ENCODE measurements at regions not wholly inside any gene's neighbourhood (a gene's known extent, or its start where the extent isn't known, plus 50 kb on each side); places are given as distances from the start of the nearest gene placed in this dataset.
A peak's percentile ranks its signal among the peaks of the same experiment; 100 is the strongest.

DNA sequence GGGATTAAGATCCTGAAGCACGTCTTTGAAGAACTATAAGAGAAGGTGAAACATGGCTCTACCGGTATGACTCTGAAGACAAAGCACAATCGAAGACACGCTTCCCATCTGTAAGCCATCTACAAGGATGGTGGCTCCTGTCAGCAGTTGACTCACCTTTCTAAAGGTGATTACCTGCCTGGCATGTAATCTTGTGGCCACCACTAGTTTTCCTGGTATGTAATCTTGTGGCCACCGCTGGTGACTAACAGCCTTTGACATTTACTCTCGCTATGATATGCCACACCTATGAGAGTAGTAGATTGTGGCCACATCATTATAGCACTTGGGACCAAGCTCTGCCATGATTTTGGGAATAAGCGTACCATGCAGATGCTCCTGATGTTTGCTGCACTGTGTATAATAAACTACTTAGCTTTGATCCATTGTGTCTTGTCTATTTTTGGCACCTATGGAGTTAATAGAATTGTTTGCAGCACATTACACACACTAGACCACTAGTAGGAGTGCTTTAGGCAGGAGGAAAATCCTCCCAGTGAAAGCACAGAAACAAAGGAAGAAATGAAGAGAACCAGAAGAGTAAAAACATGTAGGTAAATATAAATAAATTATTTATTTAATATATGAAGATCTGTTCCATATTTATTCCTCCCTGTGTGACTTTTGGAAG lies 59.8 kb downstream of the VAX1 start:
- DNase-seq (no peak), ATAC-seq (peak; percentile 23)

DNA sequence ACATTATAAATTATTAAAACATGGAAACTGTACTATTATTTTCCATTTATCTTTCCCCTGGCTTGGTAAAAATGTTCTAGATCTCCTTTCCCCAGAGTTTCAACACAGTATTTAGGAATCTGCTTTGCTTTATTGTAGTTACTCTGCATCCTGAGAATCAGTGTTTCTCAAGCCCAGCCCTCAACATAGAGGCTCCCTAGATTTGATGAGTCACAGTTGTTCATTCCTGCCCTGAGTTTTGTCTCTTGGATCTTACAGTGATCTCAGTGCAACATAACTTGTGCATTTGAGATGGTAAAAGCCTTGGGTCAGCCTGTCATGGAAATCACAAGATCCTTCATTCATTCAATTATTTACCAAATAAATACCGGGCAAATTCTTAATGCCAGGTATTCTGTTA lies 63.0 kb downstream of the VAX1 start:
- ATAC-seq (no peak), DNase-seq (no peak)

DNA sequence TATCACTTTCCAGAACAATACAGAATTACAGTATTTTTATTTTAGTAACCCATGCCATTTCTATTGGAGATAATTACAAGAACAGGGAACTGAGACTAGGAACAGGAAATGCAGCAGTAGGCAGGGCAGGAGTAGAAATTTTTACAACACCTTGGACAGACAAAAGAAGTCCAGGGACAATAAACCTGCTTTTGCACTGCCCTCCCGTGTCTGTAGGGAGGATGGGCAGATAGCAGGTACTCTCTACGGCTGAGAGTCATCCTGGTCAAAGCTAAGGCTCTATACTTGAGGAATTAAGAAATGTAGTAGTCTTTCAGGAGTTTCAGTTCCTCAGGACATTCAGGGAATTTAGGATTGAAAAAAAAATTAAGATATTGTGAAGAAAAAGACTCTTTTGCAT lies 63.4 kb downstream of the VAX1 start:
- DNase-seq (no peak), ATAC-seq (no peak)

- ATAC-seq (no peak), DNase-seq (no peak)
Measured at GRCh38 chr10:117071286-117072050, 66.5 kb upstream of the SHTN1 start.
